RKO (cell line): ENCODE measurements at regions not wholly inside any gene's neighbourhood (a gene's known extent, or its start where the extent isn't known, plus 50 kb on each side); places are given as distances from the start of the nearest gene placed in this dataset.

ENCODE experiments used
- DNase-seq: peaks from one replicate; pipeline ENCODE4 v3.0.0-alpha.2; 2016; ENCODE audit warnings: low spot score

- DNase-seq = no peak
These were observed 66.1 kb upstream of the STK32A start for GRCh38 chr5:147168578-147169327.

GRCh38 chr5:147169399-147169798 lies 65.4 kb upstream of the STK32A start:
- no peak for DNase-seq

DNA sequence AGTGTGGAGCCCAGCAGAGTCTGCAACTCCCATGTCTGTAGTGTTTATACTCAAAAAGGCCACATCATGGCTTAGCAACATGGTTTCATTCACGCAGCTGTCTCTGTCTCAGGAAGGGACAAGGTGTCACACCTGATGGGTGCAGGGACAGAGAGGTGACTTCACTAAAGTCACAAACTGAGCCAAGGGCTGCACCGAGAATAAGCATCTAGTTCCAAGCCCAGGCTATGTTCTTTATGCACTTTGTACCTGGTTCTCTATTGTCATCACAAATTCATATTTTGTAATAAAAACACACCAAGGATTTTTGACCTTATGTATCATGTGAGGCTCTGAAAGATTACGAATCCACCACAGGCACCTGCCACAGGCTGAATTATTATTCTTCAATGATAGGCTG lies 64.9 kb upstream of the STK32A start:
- no peak for DNase-seq

DNA sequence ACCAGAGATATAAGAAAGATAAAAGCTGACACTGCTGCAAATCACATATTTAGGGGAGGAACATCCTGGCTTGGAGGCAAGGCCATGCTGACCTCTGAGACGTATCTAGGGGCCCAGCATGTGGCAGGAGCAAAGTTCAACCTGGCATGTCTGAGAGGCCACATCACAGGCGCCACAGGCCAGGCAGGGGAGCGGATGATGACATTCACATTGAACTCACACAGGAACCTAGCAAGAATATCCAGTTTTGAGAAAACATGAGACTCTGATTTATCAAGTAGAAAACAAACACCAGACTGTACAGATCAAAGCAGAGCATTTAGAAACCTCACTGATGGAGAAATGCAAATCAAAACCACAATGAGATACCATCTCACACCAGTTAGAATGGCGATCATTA lies 64.2 kb upstream of the STK32A start:
- DNase-seq = no peak

- DNase-seq = no peak
These were observed 60.1 kb upstream of the STK32A start for GRCh38 chr5:147174671-147175265.

DNA sequence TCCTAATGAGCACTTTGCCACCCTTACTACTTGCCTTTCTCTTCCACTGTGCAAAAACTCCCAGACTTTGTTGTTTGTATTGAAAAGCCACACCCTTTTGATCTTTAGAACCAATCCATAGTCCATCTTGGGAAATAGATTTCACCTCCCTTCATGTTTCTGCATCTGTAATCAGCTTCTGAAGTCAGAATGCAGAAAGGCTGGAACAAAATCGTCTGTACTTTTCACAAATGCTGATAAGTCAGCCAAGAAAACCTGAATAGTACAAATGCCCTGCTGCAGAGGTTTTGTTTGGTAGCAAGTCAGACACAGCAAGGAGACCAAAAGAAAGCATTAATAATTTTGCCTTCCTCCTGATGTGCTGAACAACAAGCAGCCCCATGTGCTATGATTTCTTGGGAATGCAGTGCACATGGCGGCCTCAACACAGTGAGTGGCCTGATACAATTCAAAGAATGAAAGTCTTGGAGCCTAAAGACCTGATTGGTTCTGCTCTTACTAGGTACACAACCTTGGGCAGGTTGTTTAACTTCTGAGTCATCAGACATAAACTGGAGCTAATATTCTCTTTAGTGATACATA lies 59.2 kb upstream of the STK32A start:
- DNase-seq = no peak

DNA sequence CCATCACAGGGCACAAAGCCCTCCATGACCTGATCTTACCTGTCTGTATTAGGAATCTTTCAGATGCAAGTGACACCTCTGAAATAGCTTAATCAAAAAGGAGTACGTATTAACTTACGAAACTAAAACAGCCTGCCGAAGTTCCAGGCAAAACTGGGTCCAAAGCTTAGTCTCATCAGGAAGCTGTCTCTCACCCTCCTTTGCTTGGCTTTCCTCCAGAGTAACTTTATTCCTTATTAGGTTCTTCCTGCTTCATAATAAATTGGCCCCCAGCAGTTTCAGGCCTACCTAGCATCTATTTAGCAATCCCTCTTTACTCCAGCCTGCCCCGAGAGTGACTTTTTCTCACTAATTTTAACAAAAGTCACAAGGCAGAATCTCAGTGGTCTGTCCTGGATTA lies 58.4 kb upstream of the STK32A start:
- no peak for DNase-seq

- no peak for DNase-seq
These were observed 57.5 kb upstream of the STK32A start for GRCh38 chr5:147177125-147177840.

GRCh38 chr5:147179562-147180147 lies 55.2 kb upstream of the STK32A start:
- DNase-seq = no peak

DNA sequence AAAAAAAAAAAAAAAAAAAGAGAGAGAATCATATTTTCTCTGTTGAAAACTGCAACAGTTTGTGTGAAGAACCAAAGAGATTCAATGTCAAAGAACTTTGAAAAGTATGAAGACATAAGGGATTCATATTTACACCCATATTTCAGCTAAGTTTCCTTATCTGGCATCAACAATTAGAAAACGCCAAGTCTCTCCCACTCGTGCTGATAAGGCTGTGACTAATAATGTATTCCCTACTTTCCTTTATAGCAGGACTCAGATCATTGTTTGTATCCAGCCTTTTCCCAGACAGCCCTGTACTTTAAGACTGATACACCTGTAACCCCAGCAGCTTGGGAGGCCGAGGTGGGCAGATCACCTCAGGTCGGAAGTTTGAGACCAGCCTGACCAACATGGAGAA lies 54.1 kb upstream of the STK32A start:
- no peak for DNase-seq
